NCI-H1417 (cell line): ENCODE measurements at regions not wholly inside any gene's neighbourhood (a gene's known extent, or its start where the extent isn't known, plus 50 kb on each side); places are given as distances from the start of the nearest gene placed in this dataset.

Source experiments
- DNase-seq, 3 experiments: peaks; one replicate each; lab custom pipeline; 2025; lab: John Stamatoyannopoulos, UW

- no peak for DNase-seq
Observed at GRCh38 chr9:134487066-134487710, 154.4 kb upstream of the COL5A1 start.

GRCh38 chr9:134488331-134489280, 153.0 kb upstream of the COL5A1 start:
- peak in 2 of 3 experiments; percentile 34 to 58 for DNase-seq

GRCh38 chr9:134489621-134490408, 151.8 kb upstream of the COL5A1 start:
- no peak for DNase-seq

- no peak for DNase-seq
Observed at GRCh38 chr9:134490446-134490845, 151.2 kb upstream of the COL5A1 start.

- no peak for DNase-seq
Observed at GRCh38 chr9:134491196-134491835, 150.3 kb upstream of the COL5A1 start.

GRCh38 chr9:134491856-134492255, 149.7 kb upstream of the COL5A1 start:
- no peak for DNase-seq

- DNase-seq = no peak
Observed at GRCh38 chr9:134492281-134492691, 149.3 kb upstream of the COL5A1 start.

GRCh38 chr9:134492721-134493460, 148.7 kb upstream of the COL5A1 start:
- DNase-seq = no peak

- DNase-seq = no peak
Observed at GRCh38 chr9:134493461-134494272, 147.9 kb upstream of the COL5A1 start.

GRCh38 chr9:134494273-134494815, 147.3 kb upstream of the COL5A1 start:
- DNase-seq = no peak

GRCh38 chr9:134494905-134495304, 146.7 kb upstream of the COL5A1 start:
- DNase-seq = no peak

- DNase-seq = no peak
Observed at GRCh38 chr9:134495881-134496412, 145.7 kb upstream of the COL5A1 start.

- no peak for DNase-seq
Observed at GRCh38 chr9:134496413-134497282, 145.0 kb upstream of the COL5A1 start.

- no peak for DNase-seq
Observed at GRCh38 chr9:134497283-134497860, 144.2 kb upstream of the COL5A1 start.

GRCh38 chr9:134498814-134499166, 142.8 kb upstream of the COL5A1 start:
- DNase-seq = no peak

GRCh38 chr9:134500931-134501760, 140.5 kb upstream of the COL5A1 start:
- no peak for DNase-seq

GRCh38 chr9:134501761-134502265, 139.8 kb upstream of the COL5A1 start:
- DNase-seq = no peak
